ENCODE measurements at regions not wholly inside any gene's neighbourhood (a gene's known extent, or its start where the extent isn't known, plus 50 kb on each side); places are given as distances from the start of the nearest gene placed in this dataset.

DNA sequence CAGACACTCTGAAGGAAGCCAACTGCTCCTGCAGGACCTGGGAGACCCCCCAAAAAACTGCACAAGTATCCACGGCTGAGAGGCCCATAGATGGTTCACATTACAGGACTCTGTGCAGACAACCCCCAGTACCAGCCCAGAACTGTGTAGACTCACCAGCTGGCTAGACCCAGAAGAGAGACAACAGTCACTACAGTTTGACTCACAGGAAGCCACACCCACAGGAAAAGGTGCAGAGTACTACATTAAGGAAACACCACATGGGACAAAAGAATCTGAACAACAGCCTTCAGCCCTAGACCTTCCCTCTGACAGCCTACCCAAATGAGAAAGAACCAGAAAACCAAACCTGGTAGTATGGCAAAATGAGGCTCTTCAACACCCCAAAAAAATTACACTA lies 281.2 kb upstream of the RGMB start:
- Mint-ChIP-seq H3K27ac (no peak overlapping the region), H3K9me3 (ENCODE audit: low read depth) (peaks cover 5% of the 10 kb centered on the region), H3K4me1 (no peaks in the 10 kb centered on the region), H3K4me3 (no peak overlapping the region), H3K36me3 (ENCODE audit: low read depth) (no peaks in the 10 kb centered on the region), H3K27me3 (no peaks in the 10 kb centered on the region)
- ChIA-PET POLR2A (no interaction called here), CTCF (no interaction called here)
- intact Hi-C loops (cut with DNase I, micrococcal nuclease) = no loop called here
- ATAC-seq (no peak), DNase-seq (no peak)

DNA sequence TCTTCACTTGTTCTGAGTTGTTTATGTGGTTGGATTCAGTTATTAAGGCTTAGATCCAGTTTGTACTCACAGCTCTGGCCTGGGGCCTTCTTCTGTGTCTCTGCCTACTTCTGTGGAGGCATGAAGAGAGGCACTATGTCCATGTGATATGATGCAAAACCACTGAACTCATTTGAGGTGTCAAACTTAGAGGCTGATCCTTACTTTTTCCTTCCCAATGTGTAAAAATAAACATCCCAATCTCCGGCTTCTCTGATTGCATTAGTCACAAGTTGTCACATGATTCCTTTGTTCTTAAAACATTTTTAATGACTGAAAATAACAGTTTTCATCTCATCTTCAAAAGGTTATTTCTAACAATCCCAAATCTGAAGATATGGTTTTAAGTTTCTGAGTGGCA lies 276.0 kb upstream of the RGMB start:
- Mint-ChIP-seq H3K36me3 (ENCODE audit: low read depth) (no peaks in the 10 kb centered on the region), H3K4me1 (no peaks in the 10 kb centered on the region), H3K4me3 (no peak overlapping the region), H3K27ac (no peak overlapping the region), H3K9me3 (ENCODE audit: low read depth) (peaks cover 4% of the 10 kb centered on the region), H3K27me3 (no peaks in the 10 kb centered on the region)
- DNase-seq (no peak), ATAC-seq (no peak)
- CTCF ChIA-PET = no interaction called here
- intact Hi-C loops (cut with DNase I, micrococcal nuclease) = no loop called here
- POLR2A ChIA-PET = no interaction called here

DNA sequence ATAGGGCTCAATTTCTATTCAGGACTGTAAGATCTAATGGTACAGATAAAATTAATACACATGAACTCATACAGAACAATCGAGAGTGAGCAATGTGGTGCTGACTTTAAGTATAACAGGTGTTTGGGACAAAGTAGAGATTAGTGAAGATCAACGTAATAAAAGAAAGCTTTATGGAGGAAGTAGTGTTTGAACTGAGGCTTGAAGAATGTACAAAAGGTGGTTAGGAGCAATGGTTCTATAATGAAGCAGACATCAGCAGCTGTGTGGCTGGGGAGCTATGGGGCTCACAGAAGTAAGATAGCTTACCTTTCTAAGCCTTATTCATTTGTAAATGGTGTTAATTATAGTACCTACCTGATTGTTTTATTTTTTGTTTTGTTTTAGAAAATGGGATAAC lies 275.4 kb upstream of the RGMB start:
- POLR2A ChIA-PET = no interaction called here
- no peak for ATAC-seq

GRCh38 chr5:98499892-98500291 lies 273.6 kb upstream of the RGMB start:
- H3K27ac Mint-ChIP-seq = no peak overlapping the region
- H3K4me3 Mint-ChIP-seq = no peak overlapping the region
- no peaks in the 10 kb centered on the region for H3K4me1 Mint-ChIP-seq
- POLR2A ChIA-PET = no interaction called here
- no peaks in the 10 kb centered on the region for H3K36me3 Mint-ChIP-seq (ENCODE audit: low read depth)
- no peak for DNase-seq
- no peaks in the 10 kb centered on the region for H3K27me3 Mint-ChIP-seq
- intact Hi-C loops (cut with DNase I, micrococcal nuclease) = no loop called here
- CTCF ChIA-PET = no interaction called here
- H3K9me3 Mint-ChIP-seq (ENCODE audit: low read depth) = no peaks in the 10 kb centered on the region
- no peak for ATAC-seq

More for the DNA sequence above, 275.4 kb upstream of the RGMB start:
- H3K4me3 Mint-ChIP-seq = no peak overlapping the region
- no peak for DNase-seq
- no peaks in the 10 kb centered on the region for H3K4me1 Mint-ChIP-seq
- H3K9me3 Mint-ChIP-seq (ENCODE audit: low read depth) = peaks cover 3% of the 10 kb centered on the region
- H3K27ac Mint-ChIP-seq = no peak overlapping the region
- no peaks in the 10 kb centered on the region for H3K36me3 Mint-ChIP-seq (ENCODE audit: low read depth)
- no peaks in the 10 kb centered on the region for H3K27me3 Mint-ChIP-seq
- intact Hi-C loops (cut with DNase I, micrococcal nuclease) = no loop called here
- CTCF ChIA-PET = no interaction called here

- Mint-ChIP-seq H3K27me3 (no peaks in the 10 kb centered on the region), H3K27ac (no peak overlapping the region), H3K4me1 (no peaks in the 10 kb centered on the region), H3K36me3 (ENCODE audit: low read depth) (no peaks in the 10 kb centered on the region), H3K4me3 (no peak overlapping the region), H3K9me3 (ENCODE audit: low read depth) (no peaks in the 10 kb centered on the region)
- POLR2A ChIA-PET = no interaction called here
- CTCF ChIA-PET = no interaction called here
- DNase-seq (no peak), ATAC-seq (no peak)
- intact Hi-C loops (cut with DNase I, micrococcal nuclease) = no loop called here
These were observed 272.7 kb upstream of the RGMB start for GRCh38 chr5:98500811-98501210.

DNA sequence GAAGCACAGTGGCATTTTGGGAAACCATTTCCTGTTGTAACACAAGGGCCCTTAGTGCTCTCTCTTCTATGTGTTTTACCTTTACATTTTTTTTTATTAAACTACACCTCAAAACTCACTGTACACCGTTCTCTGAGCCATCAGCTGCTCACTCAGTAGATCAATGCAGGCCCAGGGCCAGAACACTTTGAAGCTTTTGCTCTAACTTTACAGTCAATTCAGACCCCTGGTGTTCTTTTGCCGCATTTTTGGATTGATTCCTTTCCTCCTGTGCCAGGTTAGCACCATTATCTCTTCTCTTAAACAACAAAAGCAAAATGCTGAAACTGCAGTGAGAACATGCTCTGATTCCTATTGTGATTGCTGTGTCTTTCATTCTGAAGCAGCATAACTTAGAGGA lies 269.8 kb upstream of the RGMB start:
- H3K4me1 Mint-ChIP-seq = no peaks in the 10 kb centered on the region
- peaks cover 2% of the 10 kb centered on the region for H3K27me3 Mint-ChIP-seq
- H3K27ac Mint-ChIP-seq = no peak overlapping the region
- ATAC-seq = no peak
- POLR2A ChIA-PET = no interaction called here
- no peak for DNase-seq
- H3K9me3 Mint-ChIP-seq (ENCODE audit: low read depth) = no peaks in the 10 kb centered on the region
- no peak overlapping the region for H3K4me3 Mint-ChIP-seq
- no peaks in the 10 kb centered on the region for H3K36me3 Mint-ChIP-seq (ENCODE audit: low read depth)
- CTCF ChIA-PET = no interaction called here
- intact Hi-C loops (cut with DNase I, micrococcal nuclease) = no loop called here

- H3K27ac Mint-ChIP-seq = no peak overlapping the region
- ChIA-PET POLR2A (no interaction called here), CTCF (interaction anchor here (0.6 kb wide), 1 partner anchor 327 kb away, joined by 3 read pairs; no protein-coding TSS in a partner anchor)
- ATAC-seq = no peak
- no peak overlapping the region for H3K4me3 Mint-ChIP-seq
- DNase-seq = no peak
- intact Hi-C loops (cut with DNase I, micrococcal nuclease) = no loop called here
- H3K9me3 Mint-ChIP-seq (ENCODE audit: low read depth) = no peaks in the 10 kb centered on the region
- H3K4me1 Mint-ChIP-seq = no peaks in the 10 kb centered on the region
- H3K27me3 Mint-ChIP-seq = peaks cover 2% of the 10 kb centered on the region
- no peaks in the 10 kb centered on the region for H3K36me3 Mint-ChIP-seq (ENCODE audit: low read depth)
These were observed 269.0 kb upstream of the RGMB start for GRCh38 chr5:98504505-98504904.

- intact Hi-C loops (cut with DNase I, micrococcal nuclease) = no loop called here
- no peak for DNase-seq
- Mint-ChIP-seq H3K27ac (no peak overlapping the region), H3K36me3 (ENCODE audit: low read depth) (no peaks in the 10 kb centered on the region), H3K4me1 (no peaks in the 10 kb centered on the region), H3K4me3 (no peak overlapping the region), H3K27me3 (peaks cover 4% of the 10 kb centered on the region), H3K9me3 (ENCODE audit: low read depth) (no peaks in the 10 kb centered on the region)
- POLR2A ChIA-PET = no interaction called here
- CTCF ChIA-PET = no interaction called here
- no peak for ATAC-seq
These were observed 263.1 kb upstream of the RGMB start for GRCh38 chr5:98510143-98510985.

- POLR2A ChIA-PET = no interaction called here
- no peaks in the 10 kb centered on the region for H3K36me3 Mint-ChIP-seq (ENCODE audit: low read depth)
- no peaks in the 10 kb centered on the region for H3K9me3 Mint-ChIP-seq (ENCODE audit: low read depth)
- ATAC-seq = no peak
- no peaks in the 10 kb centered on the region for H3K4me1 Mint-ChIP-seq
- H3K27ac Mint-ChIP-seq = no peak overlapping the region
- DNase-seq = no peak
- H3K27me3 Mint-ChIP-seq = peaks cover 2% of the 10 kb centered on the region
- H3K4me3 Mint-ChIP-seq = no peak overlapping the region
- intact Hi-C loops (cut with DNase I, micrococcal nuclease) = no loop called here
- CTCF ChIA-PET = no interaction called here
These were observed 260.1 kb upstream of the RGMB start for GRCh38 chr5:98513380-98513779.

DNA sequence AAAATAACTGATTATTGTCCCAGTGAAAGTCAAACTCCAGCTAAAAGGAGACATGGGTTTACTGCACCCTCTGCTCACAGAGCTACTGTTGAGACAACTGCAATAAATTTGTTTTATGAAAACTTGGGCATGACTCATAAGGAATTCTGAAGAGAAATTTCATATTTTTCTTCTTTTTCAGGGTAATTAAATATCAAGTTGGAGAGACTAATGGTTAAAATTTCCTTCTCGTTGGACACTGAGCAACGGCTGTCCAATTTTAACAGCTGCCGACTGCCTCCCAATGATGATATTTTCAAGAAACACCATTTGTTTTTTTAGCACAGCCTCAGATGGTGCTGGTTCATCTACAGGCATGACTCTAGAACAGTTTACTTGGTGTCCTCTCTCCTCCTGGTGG lies 259.2 kb upstream of the RGMB start:
- no peak for ATAC-seq
- no peak for DNase-seq
- Mint-ChIP-seq H3K27ac (no peak overlapping the region), H3K36me3 (ENCODE audit: low read depth) (no peaks in the 10 kb centered on the region), H3K4me3 (no peak overlapping the region), H3K4me1 (no peaks in the 10 kb centered on the region), H3K9me3 (ENCODE audit: low read depth) (no peaks in the 10 kb centered on the region), H3K27me3 (peaks cover 2% of the 10 kb centered on the region)
- POLR2A ChIA-PET = no interaction called here
- intact Hi-C loops (cut with DNase I, micrococcal nuclease) = no loop called here
- CTCF ChIA-PET = no interaction called here

DNA sequence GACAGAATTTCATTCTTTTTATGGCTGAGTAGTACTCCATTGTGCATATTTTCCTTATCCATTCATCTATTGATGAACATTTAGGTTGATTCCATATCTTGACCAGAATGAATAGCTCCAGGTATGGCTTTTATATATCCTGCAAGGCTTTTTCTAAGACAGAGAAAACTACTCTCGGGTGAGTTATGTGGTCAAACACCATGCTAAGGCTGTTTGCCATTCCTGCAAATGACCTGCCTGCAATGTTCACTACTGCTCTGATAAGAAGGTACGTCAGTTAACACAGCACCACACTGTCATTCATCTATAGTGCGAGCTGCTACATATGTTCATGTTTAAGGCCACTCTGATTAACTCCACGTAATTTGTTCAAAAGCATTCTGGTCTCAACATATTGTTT lies 256.8 kb upstream of the RGMB start:
- H3K27ac Mint-ChIP-seq = no peak overlapping the region
- intact Hi-C loops (cut with DNase I, micrococcal nuclease) = no loop called here
- H3K4me3 Mint-ChIP-seq = no peak overlapping the region
- peaks cover 2% of the 10 kb centered on the region for H3K27me3 Mint-ChIP-seq
- ATAC-seq (no peak), DNase-seq (no peak)
- H3K9me3 Mint-ChIP-seq (ENCODE audit: low read depth) = no peaks in the 10 kb centered on the region
- no peaks in the 10 kb centered on the region for H3K4me1 Mint-ChIP-seq
- ChIA-PET CTCF (interaction anchor here (0.7 kb wide), 2 partner anchors 10 to 278 kb away, joined by 3 read pairs; no protein-coding TSS in a partner anchor), POLR2A (no interaction called here)
- no peaks in the 10 kb centered on the region for H3K36me3 Mint-ChIP-seq (ENCODE audit: low read depth)

GRCh38 chr5:98517560-98518366 lies 255.7 kb upstream of the RGMB start:
- intact Hi-C loops (cut with DNase I, micrococcal nuclease) = no loop called here
- no peak overlapping the region for H3K4me3 Mint-ChIP-seq
- ChIA-PET POLR2A (no interaction called here), CTCF (no interaction called here)
- no peaks in the 10 kb centered on the region for H3K27me3 Mint-ChIP-seq
- no peak for DNase-seq
- no peaks in the 10 kb centered on the region for H3K4me1 Mint-ChIP-seq
- H3K27ac Mint-ChIP-seq = no peak overlapping the region
- H3K9me3 Mint-ChIP-seq (ENCODE audit: low read depth) = no peaks in the 10 kb centered on the region
- no peaks in the 10 kb centered on the region for H3K36me3 Mint-ChIP-seq (ENCODE audit: low read depth)
- ATAC-seq = no peak
